T47D (cell line): ENCODE measurements at regions not wholly inside any gene's neighbourhood (a gene's known extent, or its start where the extent isn't known, plus 50 kb on each side); places are given as distances from the start of the nearest gene placed in this dataset.
"Not testable (repeated sequence)": the region's sequence is repeated elsewhere in the genome, so short reads cannot be mapped to it uniquely, and the experiment has no call there.

Experiments
- DNase-seq, 2 experiments: peaks; one replicate each; pipeline versions ENCODE4 v3.0.0 to v3.0.0-alpha.2; 2011 to 2012; ENCODE audit warnings: low read depth in 1 of 2, low spot score in 1 of 2
- JUND ChIP-seq: IDR thresholded peaks from 2 replicates; pipeline ENCODE4 v1.6.1; 2012; ENCODE audit warnings: low read depth
- in situ Hi-C: cut with HindIII; loops from 2 replicates; pipeline ENCODE4 v1.10.0; 2016; ENCODE audit warnings: low sequenced_read_pairs, low pct_unique_long_range_greater_than_20kb

DNA sequence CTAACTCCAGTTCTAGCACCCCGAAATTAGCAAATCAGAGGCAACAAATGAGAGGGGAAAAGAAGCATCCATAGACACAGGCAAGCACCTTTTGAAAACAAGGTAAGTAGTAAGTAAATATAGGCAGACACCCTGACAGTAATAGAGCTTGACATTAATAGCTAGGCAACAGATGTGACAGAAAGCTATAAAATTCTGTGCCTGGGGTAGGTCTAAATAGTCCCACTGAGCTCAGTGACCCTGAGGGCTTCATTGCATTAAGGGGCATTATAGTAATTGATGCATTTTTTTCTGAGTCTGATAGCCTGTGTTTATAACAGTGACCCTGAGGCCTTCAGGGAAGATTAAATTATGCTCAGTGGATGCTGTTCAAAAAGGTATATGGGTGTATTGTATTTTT is 197.1 kb downstream of the HIPK3 start:
- TF ChIP-seq JUND: no peak
- in situ Hi-C loops: no loop called here
- DNase-seq: no peak

DNA sequence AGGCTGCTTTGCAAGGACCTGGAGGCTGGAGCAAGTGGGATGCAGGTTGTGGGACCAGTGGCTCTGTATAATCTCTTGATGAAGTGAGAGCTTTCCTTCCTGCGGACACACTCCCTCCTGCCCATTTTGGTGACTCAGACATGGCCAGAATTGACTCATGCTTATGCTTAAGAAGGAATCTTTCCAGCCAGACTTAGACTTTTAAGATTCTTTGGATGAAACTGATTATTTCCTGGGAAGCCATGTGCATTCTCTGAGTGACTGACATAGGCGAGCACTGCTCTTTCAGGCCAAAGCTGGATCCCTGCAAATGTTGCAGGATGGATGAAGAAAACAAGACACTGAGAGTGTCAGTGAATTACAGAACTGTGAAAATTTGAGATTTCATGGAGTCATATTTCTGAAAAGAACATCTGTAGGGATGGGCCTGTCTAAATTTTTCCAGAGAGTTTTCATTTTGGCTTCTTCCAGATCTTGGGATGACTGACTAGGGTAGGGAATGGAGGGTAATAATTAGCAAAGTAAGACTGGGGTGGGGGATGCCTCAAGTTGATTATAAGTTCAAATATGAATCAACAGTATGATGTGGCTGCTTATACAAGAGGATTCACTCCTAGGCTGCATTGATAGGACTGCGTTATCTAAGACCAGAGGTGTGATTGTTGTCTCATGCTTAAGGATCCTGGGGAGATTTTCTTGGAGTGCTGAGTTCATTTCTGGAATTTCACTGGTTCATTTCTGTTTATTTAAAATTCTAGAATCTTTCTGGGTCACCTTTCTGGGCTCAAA is 195.8 kb downstream of the HIPK3 start:
- no peak for DNase-seq
- TF ChIP-seq JUND: no peak
- in situ Hi-C loops: no loop called here

DNA sequence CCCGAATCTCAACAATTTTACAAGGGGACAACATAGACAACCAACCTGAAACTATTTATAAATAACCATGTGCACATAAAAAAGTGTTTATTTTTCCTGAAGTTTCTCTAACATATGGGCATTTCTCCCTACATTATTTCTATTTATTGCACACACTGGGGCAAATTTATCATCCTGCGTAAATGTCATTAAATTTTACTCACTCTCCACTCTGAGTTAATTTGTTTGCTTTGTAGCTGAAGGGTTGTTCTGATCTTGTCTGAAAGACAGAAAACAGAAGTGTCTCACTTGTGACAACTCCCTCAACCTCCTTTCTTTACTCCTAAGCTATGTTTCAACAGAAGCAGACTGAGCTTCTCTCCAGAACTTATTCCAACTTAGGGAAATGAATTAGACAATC is 194.2 kb downstream of the HIPK3 start:
- in situ Hi-C loops: no loop called here
- DNase-seq: no peak
- TF ChIP-seq JUND: no peak

DNA sequence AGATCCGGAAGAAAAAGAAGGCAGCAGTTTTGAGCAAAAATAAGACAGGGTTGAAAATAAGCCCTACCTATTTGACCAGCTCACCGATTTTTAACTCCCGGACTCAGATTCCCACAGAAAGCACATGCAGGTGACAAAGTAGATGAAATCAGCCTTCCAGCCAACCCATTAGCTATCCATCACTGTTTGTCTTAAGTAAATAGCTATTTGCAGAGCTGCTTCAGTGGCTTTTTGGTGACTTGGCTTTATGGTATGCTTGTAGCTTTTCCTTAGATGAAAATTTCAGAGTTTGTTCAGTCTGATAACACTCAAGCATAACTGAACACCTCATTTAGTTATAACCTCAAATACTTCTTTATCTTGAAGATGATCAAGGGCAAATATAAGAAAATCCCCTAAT is 192.6 kb downstream of the HIPK3 start:
- in situ Hi-C loops: no loop called here
- DNase-seq: peak in 1 of 2 experiments; percentile 13
- no peak for TF ChIP-seq JUND

DNA sequence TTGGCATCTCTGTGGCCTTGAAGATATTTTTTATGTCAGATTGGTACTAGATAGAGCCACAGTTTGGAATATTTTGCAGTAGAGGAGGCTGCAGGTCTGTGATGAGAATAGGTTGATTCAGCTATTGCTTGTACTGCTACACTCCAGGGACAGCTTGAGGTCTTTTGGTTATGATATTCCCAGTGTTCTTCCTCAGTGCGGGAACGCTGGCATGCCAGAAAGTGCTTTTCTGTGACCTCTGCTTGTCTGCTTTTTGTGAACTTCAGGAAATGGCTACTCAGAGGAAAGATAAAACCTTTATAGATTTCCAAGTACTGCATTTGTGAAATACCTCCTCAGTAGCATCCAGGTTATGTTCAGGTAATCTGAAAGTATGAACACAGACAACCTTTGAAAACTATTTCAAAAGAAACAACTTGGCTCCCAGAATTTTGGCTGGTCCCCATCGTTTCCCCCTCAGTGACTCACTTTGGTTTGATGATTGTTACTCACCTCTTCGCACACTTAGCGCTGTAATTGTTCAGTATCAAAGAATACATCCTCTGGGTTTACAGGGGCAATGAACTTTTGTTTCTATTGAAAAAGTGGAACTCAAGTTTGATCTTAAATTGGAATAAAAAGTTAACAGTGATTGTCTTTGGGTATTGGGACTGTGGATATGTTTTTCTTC is 191.4 kb downstream of the HIPK3 start:
- no peak for DNase-seq
- in situ Hi-C loops: no loop called here
- no peak for TF ChIP-seq JUND

DNA sequence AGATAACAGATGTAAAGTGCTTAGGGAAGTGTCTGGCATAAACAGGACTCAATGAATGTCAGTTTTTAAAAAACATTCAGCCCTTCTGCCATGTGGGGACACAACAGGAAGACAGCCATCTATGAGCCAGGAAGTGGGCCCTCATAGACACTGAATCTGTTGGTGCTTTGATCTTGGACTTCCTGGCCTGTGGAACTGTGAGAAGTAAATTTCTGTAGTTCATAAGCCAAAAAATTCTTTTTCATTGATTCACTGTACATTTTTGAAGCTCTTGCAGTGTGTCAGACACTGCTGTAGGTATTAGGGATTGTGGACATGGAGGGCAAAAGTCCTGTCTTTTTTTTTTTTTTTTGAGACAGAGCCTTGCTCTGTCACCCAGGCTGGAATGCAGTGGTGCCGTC is 188.6 kb downstream of the HIPK3 start:
- no peak for TF ChIP-seq JUND
- in situ Hi-C loops: no loop called here
- no peak for DNase-seq

DNA sequence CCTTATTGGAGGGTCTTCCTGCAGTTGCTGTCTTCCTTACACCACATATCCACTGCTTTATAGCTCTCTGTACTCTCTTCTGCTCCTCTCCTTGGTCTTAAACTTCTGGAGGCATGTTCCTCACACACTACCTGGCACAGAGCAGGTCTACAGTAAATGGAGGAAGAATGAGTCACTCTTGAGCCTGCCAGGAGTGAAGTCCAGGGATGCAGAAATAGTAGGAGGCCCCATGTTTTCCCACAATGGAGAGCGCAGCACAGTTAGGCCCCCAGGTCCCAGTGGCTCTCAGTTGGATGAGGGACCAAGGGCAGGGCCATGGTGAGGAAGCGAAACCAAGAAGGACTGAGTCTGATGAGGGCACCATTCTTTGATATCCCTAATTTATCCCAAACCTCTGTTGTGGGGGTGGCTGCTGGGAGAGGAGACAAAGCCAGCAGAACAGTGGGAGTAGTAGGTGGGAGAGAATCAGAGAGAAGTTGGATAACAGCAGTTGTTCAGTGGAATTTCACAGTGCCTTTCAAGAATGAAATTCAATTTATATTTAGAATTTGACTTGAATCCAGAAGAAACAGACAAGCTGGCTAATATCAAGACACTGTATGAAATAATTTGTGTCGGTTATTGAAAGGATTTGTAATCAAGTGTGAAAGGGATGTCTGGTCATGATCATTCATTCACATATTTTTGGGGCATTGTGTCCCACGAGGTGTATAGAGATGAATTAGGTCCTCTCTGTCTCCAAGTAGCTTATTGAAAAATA is 187.8 kb downstream of the HIPK3 start:
- DNase-seq: no peak
- in situ Hi-C loops: no loop called here
- no peak for TF ChIP-seq JUND

DNA sequence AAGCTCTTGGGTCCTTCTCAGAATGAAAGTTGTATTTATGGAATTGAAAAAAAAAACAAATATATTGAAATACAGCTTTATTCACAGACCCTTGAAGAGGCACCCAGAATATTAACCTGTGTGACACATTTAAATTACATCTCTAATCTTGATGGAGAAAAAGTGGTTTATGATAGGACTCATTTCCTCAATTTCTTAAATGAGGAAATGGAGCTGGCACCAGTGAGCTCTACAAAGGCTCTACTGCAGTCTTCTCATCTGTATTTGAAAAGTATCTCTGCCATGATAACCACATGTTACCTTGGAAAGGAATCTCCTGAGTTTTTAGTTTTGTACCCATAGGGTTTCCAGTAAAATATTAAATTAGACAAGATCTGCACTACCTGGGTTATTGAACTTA is 186.5 kb downstream of the HIPK3 start:
- in situ Hi-C loops: no loop called here
- TF ChIP-seq JUND: no peak

DNA sequence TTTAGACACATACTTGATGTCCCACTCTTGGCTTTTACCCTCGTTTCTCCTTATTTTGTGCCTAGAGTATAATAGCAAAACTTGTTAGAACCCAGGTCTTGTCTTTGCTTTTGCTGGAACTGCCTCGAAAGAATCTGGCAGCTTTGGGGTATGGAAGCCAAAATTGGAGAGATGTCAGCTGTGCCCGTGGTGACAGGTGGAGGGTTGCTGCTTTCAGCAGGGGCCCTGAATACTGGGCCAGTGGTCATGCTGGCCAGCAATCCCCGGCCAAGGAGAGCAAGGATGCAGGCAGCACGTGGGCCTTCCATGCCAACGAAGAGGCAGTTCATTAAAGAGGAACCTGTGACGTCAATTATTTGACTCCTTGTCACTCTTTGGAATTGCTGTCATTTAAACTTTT is 181.1 kb downstream of the HIPK3 start:
- in situ Hi-C loops: no loop called here
- DNase-seq: no peak
- no peak for TF ChIP-seq JUND

More for the DNA sequence above, 186.5 kb downstream of the HIPK3 start:
- no peak for DNase-seq

DNA sequence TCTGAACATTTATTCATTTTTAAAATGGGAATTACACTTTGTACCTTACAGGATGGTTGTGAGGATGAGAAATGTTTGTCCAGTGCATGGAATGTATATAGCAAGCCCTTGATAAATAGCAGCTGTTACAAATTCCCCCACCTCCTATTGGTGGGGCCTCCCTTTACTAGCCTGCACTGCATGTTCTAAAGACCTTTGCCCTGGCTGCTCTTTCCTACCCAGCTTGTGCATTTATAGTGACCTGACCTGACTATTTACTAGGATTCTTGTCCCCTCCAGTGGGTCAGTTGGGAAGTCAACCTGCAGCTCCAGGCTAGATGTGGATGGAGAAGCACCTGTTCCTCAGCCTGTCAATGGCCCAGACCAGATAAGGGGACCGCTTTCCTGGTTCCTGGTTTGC is 180.3 kb downstream of the HIPK3 start:
- no peak for TF ChIP-seq JUND
- in situ Hi-C loops: no loop called here
- DNase-seq: no peak

DNA sequence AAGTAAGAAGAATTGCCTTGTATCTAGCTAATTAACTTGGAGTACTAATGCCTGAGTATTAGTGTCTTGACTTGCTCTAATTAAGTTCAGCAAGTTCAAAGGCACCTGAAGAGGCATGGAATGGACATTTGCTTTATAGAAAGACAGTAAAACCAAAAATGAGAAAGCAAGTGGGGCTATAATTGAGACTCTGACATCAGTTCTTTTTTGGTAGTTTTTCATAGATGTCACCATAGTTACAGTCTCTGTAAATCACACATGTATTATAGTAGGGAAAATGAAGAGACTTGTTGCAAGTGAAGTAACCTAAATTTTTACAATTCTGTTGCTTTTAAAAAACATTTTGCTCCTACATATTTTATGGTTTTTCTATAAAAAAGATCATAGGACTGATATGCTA is 178.0 kb downstream of the HIPK3 start:
- no peak for TF ChIP-seq JUND
- in situ Hi-C loops: no loop called here
- DNase-seq: no peak

DNA sequence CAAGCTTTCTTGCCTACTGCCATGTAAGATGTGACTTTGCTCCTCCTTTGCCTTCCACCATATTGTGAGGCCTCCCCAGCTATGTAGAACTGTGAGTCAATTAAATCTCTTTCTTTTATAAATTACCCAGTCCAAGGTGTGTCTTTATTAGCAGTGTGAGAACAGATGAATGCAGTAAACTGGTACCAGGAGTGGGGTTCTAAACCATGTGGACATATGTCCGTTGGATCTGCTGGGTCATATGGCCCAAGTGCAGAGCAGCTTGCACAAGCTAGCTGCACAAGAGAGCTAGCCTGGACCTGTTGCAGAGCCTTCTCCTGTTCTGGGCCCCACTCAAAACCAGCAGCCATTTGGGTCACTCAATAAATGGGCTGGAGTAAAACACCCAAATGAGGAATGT is 177.1 kb downstream of the HIPK3 start:
- no peak for TF ChIP-seq JUND
- no peak for DNase-seq
- in situ Hi-C loops: no loop called here

DNA sequence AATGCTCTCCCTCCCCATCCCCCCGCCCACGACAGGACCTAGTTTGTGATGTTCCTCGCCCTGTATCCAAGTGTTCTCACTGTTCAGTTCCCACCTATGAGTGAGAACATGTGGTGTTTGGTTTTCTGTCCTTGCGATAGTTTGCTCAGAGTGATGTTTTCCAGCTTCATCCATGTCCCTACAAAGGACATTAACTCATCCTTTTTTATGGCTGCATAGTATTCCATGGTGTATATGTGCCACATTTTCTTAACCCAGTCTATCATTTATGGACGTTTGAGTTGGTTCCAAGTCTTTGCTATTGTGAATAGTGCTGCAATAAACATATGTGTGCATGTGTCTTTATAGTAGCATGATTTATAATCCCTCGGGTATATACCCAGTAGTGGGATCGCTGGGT is 171.3 kb downstream of the HIPK3 start:
- in situ Hi-C loops, DNase-seq: not testable (repeated sequence)
